Right atrium auricular region (tissue), 2 donors: ENCODE measurements at regions not wholly inside any gene's neighbourhood (a gene's known extent, or its start where the extent isn't known, plus 50 kb on each side); places are given as distances from the start of the nearest gene placed in this dataset.

Source experiments
- DNase-seq: peaks from one replicate; pipeline ENCODE4 v3.0.0-alpha.2; 2019; ENCODE audit warnings: low spot score
- H3K27ac ChIP-seq, 2 donors: fragments of 200-600 bp; sonication (generic); 1 replicate in 1 of 2; 2 replicates in 1 of 2; pipeline ENCODE4 v1.5.1; 2016 to 2019
- H3K27me3 ChIP-seq, 2 donors: fragments of 200-600 bp; sonication (generic); one replicate each; pipeline versions ENCODE4 v1.5.1 to v1.6.0; 2017 to 2019
- H3K36me3 ChIP-seq: fragments of 200-600 bp; sonication (generic); one replicate; pipeline ENCODE4 v1.5.1; 2016
- H3K4me1 ChIP-seq, 2 donors: fragments of 200-600 bp; sonication (generic); one replicate each; pipeline versions ENCODE4 v1.5.1 to v1.6.0; 2017 to 2019
- H3K4me3 ChIP-seq, 2 donors: fragments of 200-600 bp; sonication (generic); 1 replicate in 1 of 2; 2 replicates in 1 of 2; pipeline ENCODE4 v1.5.1; 2017 to 2019; ENCODE audit warnings: mild to moderate bottlenecking in 1 of 2, moderate library complexity in 1 of 2
- H3K9me3 ChIP-seq, 2 donors: fragments of 200-600 bp; sonication (generic); one replicate each; pipeline ENCODE4 v1.5.1; 2019
- CTCF ChIP-seq, 2 donors: fragments of 200-600 bp; sonication (generic); IDR thresholded peaks; one replicate each; pipeline ENCODE4 v1.5.1; 2019; ENCODE audit warnings: antibody characterized with exemption in 2 of 2

DNA sequence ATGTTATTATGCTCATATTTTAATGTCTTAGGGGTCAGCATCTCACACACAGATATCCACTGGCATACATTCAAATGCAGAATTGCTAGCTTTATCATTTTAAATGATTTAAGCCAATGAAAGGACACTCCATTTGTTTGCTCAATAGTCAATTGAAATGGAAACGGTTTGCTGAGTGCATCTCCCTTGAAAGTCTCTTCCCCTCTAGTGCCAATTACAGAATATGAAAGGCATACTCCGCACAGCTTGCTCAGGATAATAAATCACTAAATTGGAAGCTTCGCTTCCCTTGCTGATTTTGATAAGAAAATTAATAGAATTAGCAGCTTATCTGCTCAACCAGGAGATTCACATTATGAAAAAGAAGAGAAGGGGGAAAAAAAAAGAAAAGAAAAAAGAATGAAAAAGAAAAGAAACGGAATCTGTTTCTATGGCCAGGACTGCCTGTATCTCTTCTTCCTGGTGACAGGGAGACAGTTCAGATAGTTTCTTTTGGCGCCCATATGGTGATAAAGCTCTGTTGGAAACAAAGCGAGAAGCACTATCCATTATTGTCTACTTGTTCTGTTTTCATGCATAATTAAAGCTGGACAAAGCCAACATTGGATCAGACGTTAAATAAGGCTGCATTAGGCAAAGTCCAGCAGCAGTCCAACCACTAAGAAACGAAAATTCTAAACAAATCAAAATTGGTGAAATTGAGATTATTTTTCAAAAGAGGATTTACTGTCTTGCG lies 225.0 kb downstream of the GXYLT1 start:
- H3K36me3 ChIP-seq = no peaks in the 10 kb centered on the region
- no peak for DNase-seq
- no peak for TF ChIP-seq CTCF (IDR thresholded peaks at IDR 0.05)
- H3K27ac ChIP-seq = no peak overlapping the region
- H3K4me3 ChIP-seq = no peak overlapping the region
- no peaks in the 10 kb centered on the region for H3K9me3 ChIP-seq
- H3K27me3 ChIP-seq = no peaks in the 10 kb centered on the region
- H3K4me1 ChIP-seq = peaks cover 0 to 14% of the 10 kb centered on the region in 2 donors

DNA sequence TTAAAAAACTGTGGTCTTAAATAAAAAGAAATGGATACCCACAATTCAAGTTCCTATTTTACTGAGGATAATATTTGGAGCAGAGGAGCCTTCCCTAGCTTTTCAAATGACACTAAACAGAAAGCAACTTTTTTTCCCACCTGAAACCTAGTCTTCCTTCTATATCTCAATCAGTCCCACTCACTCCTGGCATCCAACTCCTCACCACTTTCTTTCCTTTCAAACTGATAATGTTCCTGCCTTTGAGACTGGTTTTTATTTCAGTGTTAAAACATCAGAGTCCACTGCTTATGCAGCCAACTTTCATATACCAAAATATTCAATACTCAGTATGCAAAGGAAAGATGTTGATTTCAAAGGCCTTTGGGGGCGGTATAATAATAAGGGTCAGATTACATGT lies 225.6 kb downstream of the GXYLT1 start:
- Histone ChIP-seq H3K27me3 (no peaks in the 10 kb centered on the region), H3K4me1 (peaks cover 0 to 14% of the 10 kb centered on the region in 2 donors), H3K36me3 (no peaks in the 10 kb centered on the region), H3K9me3 (no peaks in the 10 kb centered on the region), H3K27ac (no peak overlapping the region), H3K4me3 (no peak overlapping the region)
- TF ChIP-seq CTCF (IDR thresholded peaks at IDR 0.05) = no peak
- no peak for DNase-seq

DNA sequence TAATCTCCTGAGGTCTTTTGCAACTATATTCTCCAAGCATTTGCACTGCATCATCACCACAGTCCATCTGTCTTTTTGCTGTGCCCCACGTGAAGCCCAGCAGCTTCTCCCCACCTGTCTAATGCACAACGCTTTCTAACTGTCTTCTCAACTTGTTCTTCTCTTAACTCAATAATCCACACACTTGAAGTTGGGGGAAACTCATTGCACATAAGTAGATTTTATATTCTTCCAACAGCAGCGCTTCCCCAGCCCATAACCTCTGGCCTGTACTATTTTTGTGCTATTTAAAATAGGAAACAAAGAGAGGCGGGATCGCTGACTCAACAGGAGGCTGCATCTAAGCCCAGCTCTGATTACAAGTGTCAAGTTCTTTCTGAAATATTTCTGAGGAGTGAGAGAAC lies 226.7 kb downstream of the GXYLT1 start:
- Histone ChIP-seq H3K9me3 (no peaks in the 10 kb centered on the region), H3K4me3 (no peak overlapping the region), H3K27ac (no peak overlapping the region), H3K27me3 (no peaks in the 10 kb centered on the region), H3K4me1 (peaks cover 0 to 14% of the 10 kb centered on the region in 2 donors), H3K36me3 (no peaks in the 10 kb centered on the region)
- DNase-seq = no peak
- TF ChIP-seq CTCF (IDR thresholded peaks at IDR 0.05) = no peak

DNA sequence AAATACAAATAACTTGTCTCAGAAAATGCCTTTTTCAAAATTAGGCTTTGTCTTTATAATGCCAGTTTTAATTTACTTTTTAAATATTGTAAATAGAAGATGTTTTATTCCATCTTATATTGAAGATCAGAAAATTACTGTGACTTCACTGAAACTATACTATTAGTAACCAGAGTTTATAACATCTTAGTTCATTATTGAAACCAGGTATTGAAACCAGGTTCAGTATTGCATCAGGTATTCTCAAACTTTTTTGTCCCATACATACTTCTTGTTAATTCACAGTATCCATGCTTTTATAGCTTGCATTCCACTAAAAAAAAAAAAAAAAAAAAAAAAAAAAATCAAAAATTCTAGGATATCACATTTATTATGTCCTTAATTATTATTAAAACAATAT lies 227.5 kb downstream of the GXYLT1 start:
- H3K36me3 ChIP-seq = no peaks in the 10 kb centered on the region
- H3K27me3 ChIP-seq = no peaks in the 10 kb centered on the region
- no peak overlapping the region for H3K27ac ChIP-seq
- H3K4me1 ChIP-seq = peaks cover 0 to 14% of the 10 kb centered on the region in 2 donors
- no peak for TF ChIP-seq CTCF (IDR thresholded peaks at IDR 0.05)
- DNase-seq = no peak
- H3K9me3 ChIP-seq = no peaks in the 10 kb centered on the region
- H3K4me3 ChIP-seq = no peak overlapping the region

GRCh38 chr12:41910578-41911320 lies 233.9 kb downstream of the GXYLT1 start:
- no peak for DNase-seq
- no peaks in the 10 kb centered on the region for H3K9me3 ChIP-seq
- H3K36me3 ChIP-seq = no peaks in the 10 kb centered on the region
- H3K27me3 ChIP-seq = no peaks in the 10 kb centered on the region
- no peak overlapping the region for H3K27ac ChIP-seq
- H3K4me1 ChIP-seq = no peaks in the 10 kb centered on the region
- no peak for TF ChIP-seq CTCF (IDR thresholded peaks at IDR 0.05)
- H3K4me3 ChIP-seq = no peak overlapping the region
